IMR-90 (cell line): ENCODE measurements at regions not wholly inside any gene's neighbourhood (a gene's known extent, or its start where the extent isn't known, plus 50 kb on each side); places are given as distances from the start of the nearest gene placed in this dataset.

Experiments used
- ATAC-seq: fragments of 200-7000 bp; cut with Tn5 transposase; 2 replicates; pipeline ENCODE4 v1.9.1; 2020; ENCODE audit warnings: low read depth, mild to moderate bottlenecking, moderate library complexity
- BruUV-seq: library from RNA; stranded (reverse); fragments of 400-500 nt; replicated peaks from 2 replicates; lab custom pipeline; 2021; lab: Mats Ljungman, UMichigan
- CTCF ChIA-PET: fragments of 300-600 bp; formaldehyde crosslinking; extraction: SDS; loops from one replicate; lab custom pipeline; 2021; ENCODE audit warnings: antibody characterized with exemption; lab: Yijun Ruan, JAX
- POLR2A ChIA-PET: fragments of 300-600 bp; sonication (Branson Sonifier 250); formaldehyde crosslinking; loops from one replicate; lab custom pipeline; 2022; ENCODE audit warnings: antibody characterized with exemption; ENCODE audit not compliant: unreplicated experiment; lab: Charles Lee
- DNase-seq: peaks from one replicate; pipeline ENCODE4 v3.0.0; 2013
- H2AFZ ChIP-seq: replicated peaks from 2 replicates; pipeline ENCODE3; 2013; ENCODE audit warnings: low read length, mild to moderate bottlenecking; ENCODE audit not compliant: poor library complexity
- H2AK5ac ChIP-seq: 2 replicates; pipeline ENCODE4 v1.6.1; 2013; ENCODE audit warnings: low read depth, low read length, inconsistent platforms
- H2AK9ac ChIP-seq: replicated peaks from 2 replicates; pipeline ENCODE3; 2013; ENCODE audit warnings: mild to moderate bottlenecking, low read depth, low read length, moderate library complexity; ENCODE audit not compliant: poor library complexity
- H2BK120ac ChIP-seq: 2 replicates; pipeline ENCODE4 v1.6.1; 2013; ENCODE audit warnings: low read depth, low read length, inconsistent platforms
- H2BK15ac ChIP-seq: 3 replicates; pipeline ENCODE4 v1.6.1; 2013; ENCODE audit warnings: low read depth, low read length, inconsistent platforms
- H2BK20ac ChIP-seq: 2 replicates; pipeline ENCODE4 v1.6.1; 2013; ENCODE audit warnings: low read depth, mild to moderate bottlenecking, inconsistent platforms, low read length, moderate library complexity
- H2BK5ac ChIP-seq: 2 replicates; pipeline ENCODE4 v1.6.1; 2013; ENCODE audit warnings: mild to moderate bottlenecking, low read depth, low read length, inconsistent platforms; ENCODE audit not compliant: poor library complexity, severe bottlenecking
- H3K14ac ChIP-seq: replicated peaks from 2 replicates; pipeline ENCODE4 v1.6.1; 2013; ENCODE audit warnings: low read depth, low read length, inconsistent platforms
- H3K18ac ChIP-seq: 2 replicates; pipeline ENCODE4 v1.6.1; 2013; ENCODE audit warnings: low read depth, low read length, control low read depth
- H3K23ac ChIP-seq: 2 replicates; pipeline ENCODE4 v1.6.1; 2013; ENCODE audit warnings: low read depth, low read length, inconsistent platforms
- H3K27ac ChIP-seq: 2 replicates; pipeline ENCODE4 v1.5.1; 2013; ENCODE audit warnings: mild to moderate bottlenecking, control low read depth, low read length; ENCODE audit not compliant: insufficient read depth
- H3K27me3 ChIP-seq: 2 replicates; pipeline ENCODE4 v1.6.1; 2013; ENCODE audit warnings: low read length; ENCODE audit not compliant: control insufficient read depth, insufficient read depth
- H3K36me3 ChIP-seq: 2 replicates; pipeline ENCODE4 v1.6.1; 2013; ENCODE audit warnings: low read length, mixed read lengths; ENCODE audit not compliant: control insufficient read depth, insufficient read depth
- H3K4ac ChIP-seq: 2 replicates; pipeline ENCODE4 v1.6.1; 2013; ENCODE audit warnings: low read depth, low read length, inconsistent platforms
- H3K4me1 ChIP-seq: 2 replicates; pipeline ENCODE4 v1.6.1; 2013; ENCODE audit warnings: low read length, mixed read lengths; ENCODE audit not compliant: control insufficient read depth, insufficient read depth
- H3K4me2 ChIP-seq: 2 replicates; pipeline ENCODE4 v1.6.1; 2013; ENCODE audit warnings: low read depth, mild to moderate bottlenecking, control low read depth, low read length, moderate library complexity
- H3K4me3 ChIP-seq: 2 replicates; pipeline ENCODE4 v1.5.1; 2013; ENCODE audit warnings: low read depth, mild to moderate bottlenecking, control low read depth, low read length, moderate library complexity; ENCODE audit not compliant: insufficient read depth
- H3K56ac ChIP-seq: 2 replicates; pipeline ENCODE4 v1.6.1; 2013; ENCODE audit warnings: low read length, inconsistent platforms; ENCODE audit not compliant: insufficient read depth; ENCODE audit errors: extremely low read depth
- H3K79me1 ChIP-seq, 2 experiments: 2 replicates each; pipeline ENCODE4 v1.6.1; 2013; ENCODE audit warnings: low read length in 2 of 2, inconsistent platforms in 1 of 2, low read depth in 1 of 2
- H3K9ac ChIP-seq: 2 replicates; pipeline ENCODE4 v1.6.1; 2013; ENCODE audit warnings: low read depth, low read length, control low read depth
- H3K9me1 ChIP-seq: 2 replicates; pipeline ENCODE4 v1.6.1; 2013; ENCODE audit warnings: low read length, inconsistent platforms; ENCODE audit not compliant: insufficient read depth
- H3K9me3 ChIP-seq: 2 replicates; pipeline ENCODE4 v1.6.1; 2013; ENCODE audit warnings: low read length; ENCODE audit not compliant: control insufficient read depth, insufficient read depth
- H4K20me1 ChIP-seq: 2 replicates; pipeline ENCODE4 v1.6.1; 2013; ENCODE audit warnings: low read length, inconsistent platforms; ENCODE audit not compliant: insufficient read depth
- H4K5ac ChIP-seq: 2 replicates; pipeline ENCODE4 v1.6.1; 2013; ENCODE audit warnings: mild to moderate bottlenecking, low read depth, low read length, control low read depth
- H4K8ac ChIP-seq, 2 experiments: 2 replicates each; pipeline ENCODE4 v1.6.1; 2013; ENCODE audit warnings: low read depth in 2 of 2, low read length in 2 of 2, control low read depth in 1 of 2, inconsistent platforms in 1 of 2
- H4K91ac ChIP-seq: 2 replicates; pipeline ENCODE4 v1.6.1; 2013; ENCODE audit warnings: low read depth, low read length, inconsistent platforms; ENCODE audit not compliant: insufficient read depth
- CHD1 ChIP-seq: IDR thresholded peaks from 2 replicates; pipeline ENCODE4 v1.6.1; 2012; ENCODE audit warnings: low read depth, low read length, improper control_type of control experiment
- FOS ChIP-seq: fragments of 150-350 bp; IDR thresholded peaks from 2 replicates; pipeline ENCODE4 v1.6.1; 2016; ENCODE audit warnings: low read depth, low read length
- MXI1 ChIP-seq: IDR thresholded peaks from 2 replicates; pipeline ENCODE4 v1.6.1; 2012; ENCODE audit warnings: low read depth, mild to moderate bottlenecking, low read length, moderate library complexity, borderline replicate concordance
- NFE2L2 ChIP-seq: fragments of 150-350 bp; IDR thresholded peaks from 2 replicates; pipeline ENCODE4 v1.6.1; 2016; ENCODE audit warnings: low read depth, mild to moderate bottlenecking, low read length
- WGBS, 2 experiments: methylation state at CpG; one replicate each; pipeline versions ENCODE4 v1.1.5 to v1.1.7; 2013; ENCODE audit warnings: missing lambda C conversion rate in 2 of 2; ENCODE audit not compliant: insufficient read length in 1 of 2; ENCODE audit errors: extremely low coverage in 2 of 2; 5-methylcytosine and 5-hydroxymethylcytosine counted together
- dilution Hi-C: fragments of 300-500 bp; cut with HindIII; formaldehyde crosslinking; loops from one replicate; pipeline ENCODE4 v1.14.3; 2018; ENCODE audit warnings: low sequenced_read_pairs; ENCODE audit not compliant: unreplicated experiment
- in situ Hi-C: fragments of 300-500 bp; cut with MboI; formaldehyde crosslinking; loops from 3 replicates; pipeline ENCODE4 v1.14.3; 2019; ENCODE audit warnings: low sequenced_read_pairs, inconsistent platforms, mixed read lengths
- intact Hi-C: fragments of 100-400 bp; cut with micrococcal nuclease; formaldehyde crosslinking; loops from 2 replicates; pipeline ENCODE4 v1.10.0; 2022

- 67% methylated on average over 3 of the region's 8 CpGs; no CpG with 5 or more reads in 1 of the 2 experiments for WGBS, 2 experiments
- CTCF ChIA-PET: no interaction called here
Measured at GRCh38 chr12:108442910-108443309, 72.2 kb upstream of the FICD start.

More at GRCh38 chr12:108442910-108443309, 72.2 kb upstream of the FICD start:
- Histone ChIP-seq H3K4me2 (no peak overlapping the region), H2BK120ac (no peak overlapping the region), H3K23ac (no peak overlapping the region), H2BK5ac (no peak overlapping the region), H3K9ac (no peak overlapping the region), H3K4me3 (no peak overlapping the region), H3K27ac (no peak overlapping the region), H2AK5ac (no peak overlapping the region), H3K36me3 (no peaks in the 10 kb centered on the region), H3K18ac (no peak overlapping the region), H2AK9ac (no peak overlapping the region), H3K79me1 (no peaks in the 10 kb centered on the region), H2BK20ac (no peak overlapping the region), H3K56ac (no peak overlapping the region), H2BK15ac (no peak overlapping the region), H4K8ac (no peak overlapping the region), H4K91ac (no peak overlapping the region), H3K4ac (no peak overlapping the region), H3K9me1 (no peaks in the 10 kb centered on the region), H4K20me1 (no peaks in the 10 kb centered on the region), H3K9me3 (no peaks in the 10 kb centered on the region), H4K5ac (no peak overlapping the region), H3K4me1 (no peaks in the 10 kb centered on the region), H2AFZ (no peak overlapping the region), H3K14ac (no peak overlapping the region), H3K27me3 (no peaks in the 10 kb centered on the region)
- dilution Hi-C loops: no loop called here
- in situ Hi-C loops: no loop called here
- DNase-seq (no peak), ATAC-seq (no peak)
- BruUV-seq: no TSS peak
- POLR2A ChIA-PET: no interaction called here
- no peak for TF ChIP-seq MXI1
- no peak for TF ChIP-seq FOS
- no peak for TF ChIP-seq CHD1
- no peak for TF ChIP-seq NFE2L2
- intact Hi-C loops: no loop called here
